Astrocyte (in vitro differentiated cells and primary cell): ENCODE measurements at regions not wholly inside any gene's neighbourhood (a gene's known extent, or its start where the extent isn't known, plus 50 kb on each side); places are given as distances from the start of the nearest gene placed in this dataset.
A peak's percentile ranks its signal among the peaks of the same experiment; 100 is the strongest.

Experiments
- DNase-seq: peaks from one replicate; pipeline ENCODE4 v3.0.0-alpha.2; 2010; ENCODE audit warnings: low read depth
- FAIRE-seq: peaks from 2 replicates; lab custom pipeline; 2011; peaks lifted over from hg19 to GRCh38; lab: Jason Lieb, UNC
- H2AFZ ChIP-seq: 2 replicates; pipeline ENCODE4 v1.6.0; 2012; ENCODE audit warnings: low read depth, low read length, inconsistent platforms
- H3K27ac ChIP-seq: 2 replicates; pipeline ENCODE4 v1.5.1; 2011; ENCODE audit warnings: low read depth, low read length, inconsistent platforms
- H3K27me3 ChIP-seq: 2 replicates; pipeline ENCODE4 v1.6.0; 2011; ENCODE audit warnings: low read length, inconsistent platforms; ENCODE audit not compliant: insufficient read depth
- H3K36me3 ChIP-seq: 2 replicates; pipeline ENCODE4 v1.5.1; 2011; ENCODE audit warnings: low read length, inconsistent platforms; ENCODE audit not compliant: insufficient read depth
- H3K4me1 ChIP-seq: 2 replicates; pipeline ENCODE4 v1.5.1; 2011; ENCODE audit warnings: low read length, inconsistent platforms; ENCODE audit not compliant: insufficient read depth
- H3K4me2 ChIP-seq: 2 replicates; pipeline ENCODE4 v1.6.0; 2012; ENCODE audit warnings: low read length, inconsistent platforms
- H3K4me3 ChIP-seq: 2 replicates; pipeline ENCODE4 v1.5.1; 2011; ENCODE audit warnings: low read depth, mild to moderate bottlenecking, low read length, inconsistent platforms; ENCODE audit not compliant: insufficient read depth
- H3K79me2 ChIP-seq: 2 replicates; pipeline ENCODE4 v1.6.0; 2012; ENCODE audit warnings: mild to moderate bottlenecking, low read length, inconsistent platforms; ENCODE audit not compliant: insufficient read depth
- H3K9ac ChIP-seq: 2 replicates; pipeline ENCODE4 v1.6.0; 2012; ENCODE audit warnings: mild to moderate bottlenecking, low read length, inconsistent platforms
- H3K9me3 ChIP-seq: 2 replicates; pipeline ENCODE4 v1.5.1; 2012; ENCODE audit warnings: low read depth, mild to moderate bottlenecking, low read length, inconsistent platforms; ENCODE audit not compliant: insufficient read depth
- H4K20me1 ChIP-seq: 2 replicates; pipeline ENCODE4 v1.6.0; 2012; ENCODE audit warnings: low read length, inconsistent platforms; ENCODE audit not compliant: insufficient read depth
- H3K27ac Mint-ChIP-seq: one replicate; pipeline ENCODE4 v1.8.0; 2021; ENCODE audit warnings: mild to moderate bottlenecking, mixed read lengths; ENCODE audit not compliant: unreplicated experiment
- H3K27me3 Mint-ChIP-seq: one replicate; pipeline ENCODE4 v1.8.0; 2021; ENCODE audit warnings: low read depth, mixed read lengths; ENCODE audit not compliant: unreplicated experiment
- H3K36me3 Mint-ChIP-seq: one replicate; pipeline ENCODE4 v1.8.0; 2021; ENCODE audit warnings: low read depth, mixed read lengths; ENCODE audit not compliant: unreplicated experiment
- H3K4me1 Mint-ChIP-seq: one replicate; pipeline ENCODE4 v1.8.0; 2021; ENCODE audit warnings: low read depth, mixed read lengths; ENCODE audit not compliant: unreplicated experiment
- H3K4me3 Mint-ChIP-seq: one replicate; pipeline ENCODE4 v1.8.0; 2021; ENCODE audit warnings: mild to moderate bottlenecking, moderate library complexity, mixed read lengths; ENCODE audit not compliant: unreplicated experiment
- H3K9me3 Mint-ChIP-seq: one replicate; pipeline ENCODE4 v1.8.0; 2021; ENCODE audit warnings: mild to moderate bottlenecking, mixed read lengths; ENCODE audit not compliant: unreplicated experiment
- CTCF ChIP-seq: IDR thresholded peaks from 2 replicates; pipeline ENCODE4 v1.5.1; 2011; ENCODE audit warnings: low read depth, mild to moderate bottlenecking, inconsistent platforms, low read length, moderate library complexity; ENCODE audit not compliant: insufficient read depth
- EZH2 ChIP-seq: IDR thresholded peaks from 2 replicates; pipeline ENCODE4 v1.6.1; 2012; ENCODE audit warnings: mild to moderate bottlenecking, low read length, inconsistent platforms; ENCODE audit not compliant: insufficient read depth

DNA sequence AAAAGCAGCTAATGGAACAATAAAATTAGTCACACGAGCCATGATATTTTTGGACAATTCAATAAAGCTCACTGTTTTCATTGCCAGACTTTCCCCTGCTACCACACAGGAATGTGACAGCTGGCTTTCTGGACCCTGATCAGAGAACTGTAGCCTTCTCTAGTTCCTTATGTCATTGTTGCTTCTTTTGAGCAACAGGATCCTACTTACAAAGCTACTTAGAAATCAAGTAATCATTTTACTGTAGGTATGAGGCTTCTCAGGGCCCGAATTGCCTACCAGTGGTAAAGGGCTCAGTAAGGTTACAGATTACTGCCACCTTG, 94.3 kb upstream of the AADACL2 start:
- Mint-ChIP-seq H3K4me1 (no peaks in the 10 kb centered on the region), H3K27me3 (no peaks in the 10 kb centered on the region), H3K4me3 (no peak overlapping the region), H3K36me3 (no peaks in the 10 kb centered on the region), H3K9me3 (no peaks in the 10 kb centered on the region), H3K27ac (no peak overlapping the region)
- Histone ChIP-seq H3K4me2 (no peak overlapping the region), H3K36me3 (no peaks in the 10 kb centered on the region), H4K20me1 (no peaks in the 10 kb centered on the region), H3K4me3 (no peak overlapping the region), H3K9me3 (no peaks in the 10 kb centered on the region), H3K27ac (no peak overlapping the region), H3K9ac (no peak overlapping the region), H2AFZ (no peak overlapping the region), H3K4me1 (no peaks in the 10 kb centered on the region), H3K79me2 (no peaks in the 10 kb centered on the region), H3K27me3 (no peaks in the 10 kb centered on the region)
- no peak for TF ChIP-seq EZH2
- peak; percentile 4 for DNase-seq
- FAIRE-seq, result no peak

DNA sequence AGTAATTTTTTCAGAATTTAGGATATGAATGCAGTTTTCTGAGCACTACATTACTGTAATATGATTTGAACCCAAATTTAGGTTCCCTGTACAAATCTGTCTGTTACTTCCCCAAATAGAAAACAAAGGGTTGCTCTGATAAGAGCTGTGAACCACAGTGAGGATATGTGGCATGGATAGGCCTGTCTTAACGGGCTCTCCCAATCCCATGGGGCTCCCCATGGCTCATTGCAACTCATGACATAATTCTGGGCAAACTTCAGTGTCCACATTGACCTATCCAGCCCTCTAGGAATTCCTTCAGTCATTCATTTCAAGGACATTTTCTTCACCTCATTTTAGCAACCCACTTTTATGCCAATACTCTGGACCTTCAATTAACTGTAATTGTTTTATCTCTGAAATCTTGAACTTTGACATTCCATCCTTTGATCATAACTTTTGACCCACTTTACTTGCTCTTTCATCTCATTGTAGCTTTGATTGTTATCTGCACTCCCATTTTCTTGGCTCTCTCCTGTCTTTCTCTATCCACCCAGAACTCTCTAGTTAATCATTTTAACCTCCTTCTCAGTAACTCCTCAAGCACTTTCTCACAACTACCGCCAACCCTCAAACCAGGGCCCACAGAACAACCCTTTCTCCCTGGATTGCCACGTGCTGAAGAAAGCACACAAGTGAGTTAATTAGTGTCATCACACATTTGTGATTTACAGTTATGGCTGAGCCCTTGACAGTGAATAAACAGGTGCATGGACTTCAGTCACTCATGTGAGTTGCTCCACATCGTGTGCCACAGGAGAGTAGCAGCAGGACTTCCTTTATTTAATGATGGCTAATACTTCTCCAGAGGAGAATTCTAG, 94.9 kb upstream of the AADACL2 start:
- H3K4me3 Mint-ChIP-seq, result no peak overlapping the region
- H3K4me1 Mint-ChIP-seq, result no peaks in the 10 kb centered on the region
- H3K4me3 ChIP-seq, result no peak overlapping the region
- H3K79me2 ChIP-seq, result no peaks in the 10 kb centered on the region
- no peak overlapping the region for H3K27ac Mint-ChIP-seq
- no peaks in the 10 kb centered on the region for H3K36me3 Mint-ChIP-seq
- H4K20me1 ChIP-seq, result no peaks in the 10 kb centered on the region
- no peaks in the 10 kb centered on the region for H3K27me3 Mint-ChIP-seq
- no peak for FAIRE-seq
- H3K9me3 ChIP-seq, result no peaks in the 10 kb centered on the region
- no peak overlapping the region for H3K9ac ChIP-seq
- no peak for TF ChIP-seq CTCF
- TF ChIP-seq EZH2, result no peak
- H3K4me1 ChIP-seq, result no peaks in the 10 kb centered on the region
- no peak overlapping the region for H2AFZ ChIP-seq
- DNase-seq, result no peak
- H3K27me3 ChIP-seq, result no peaks in the 10 kb centered on the region
- H3K9me3 Mint-ChIP-seq, result no peaks in the 10 kb centered on the region
- no peaks in the 10 kb centered on the region for H3K36me3 ChIP-seq
- no peak overlapping the region for H3K27ac ChIP-seq
- no peak overlapping the region for H3K4me2 ChIP-seq

DNA sequence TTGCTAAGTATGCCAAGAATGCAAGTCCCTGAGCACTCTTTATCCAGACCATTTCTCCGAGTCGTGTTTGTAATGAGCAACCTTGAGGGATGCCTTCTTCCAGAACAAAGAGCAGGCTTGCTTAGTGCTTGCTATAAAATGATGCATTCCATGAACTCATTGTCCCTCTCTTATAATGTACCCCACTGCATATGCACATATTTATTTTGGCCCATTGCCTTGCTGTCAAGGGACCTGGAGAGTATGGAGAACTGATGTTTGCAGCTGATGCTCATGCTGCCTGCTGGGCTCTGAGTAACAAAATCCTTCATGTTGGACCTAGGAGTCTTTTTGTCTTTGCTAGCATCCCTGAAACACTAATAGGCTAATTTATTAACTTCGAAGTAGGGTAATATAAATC, 97.8 kb upstream of the AADACL2 start:
- Histone ChIP-seq H2AFZ (no peak overlapping the region), H4K20me1 (no peaks in the 10 kb centered on the region), H3K4me3 (no peak overlapping the region), H3K27ac (no peak overlapping the region), H3K9me3 (no peaks in the 10 kb centered on the region), H3K79me2 (no peaks in the 10 kb centered on the region), H3K9ac (no peak overlapping the region), H3K27me3 (no peaks in the 10 kb centered on the region), H3K36me3 (no peaks in the 10 kb centered on the region), H3K4me2 (no peak overlapping the region), H3K4me1 (no peaks in the 10 kb centered on the region)
- DNase-seq (no peak), FAIRE-seq (no peak)
- Mint-ChIP-seq H3K9me3 (peaks cover 2% of the 10 kb centered on the region), H3K27me3 (no peaks in the 10 kb centered on the region), H3K36me3 (no peaks in the 10 kb centered on the region), H3K4me3 (no peak overlapping the region), H3K4me1 (peaks cover 6% of the 10 kb centered on the region), H3K27ac (no peak overlapping the region)
- TF ChIP-seq EZH2 (no peak), CTCF (no peak)
